ENCODE measurements at regions not wholly inside any gene's neighbourhood (a gene's known extent, or its start where the extent isn't known, plus 50 kb on each side); places are given as distances from the start of the nearest gene placed in this dataset.
"Not testable (repeated sequence)": the region's sequence is repeated elsewhere in the genome, so short reads cannot be mapped to it uniquely, and the experiment has no call there.

DNA sequence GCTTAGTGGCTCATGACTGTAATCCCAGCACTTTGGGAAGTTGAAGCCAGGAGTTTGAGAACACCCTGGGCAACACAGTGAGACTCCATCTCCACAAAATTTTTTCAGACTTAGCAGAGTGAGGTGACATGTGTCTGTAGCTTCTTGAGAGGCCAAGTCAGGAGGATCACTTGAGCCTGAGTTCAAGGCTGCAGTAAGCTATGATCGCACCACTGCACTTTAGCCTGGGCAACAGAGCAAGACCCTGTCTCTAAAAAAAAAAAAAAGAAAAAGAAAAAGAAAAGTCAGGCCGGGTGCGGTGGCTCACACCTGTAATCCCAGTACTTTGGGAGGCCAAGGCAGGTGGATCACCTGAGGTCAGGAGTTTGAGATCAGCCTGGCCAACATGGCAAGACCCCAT is 54.0 kb upstream of the URI1 start:
- TF ChIP-seq POLR2A (IDR thresholded peaks at IDR 0.05) = not testable (repeated sequence)
- TF ChIP-seq, protein P1, sequence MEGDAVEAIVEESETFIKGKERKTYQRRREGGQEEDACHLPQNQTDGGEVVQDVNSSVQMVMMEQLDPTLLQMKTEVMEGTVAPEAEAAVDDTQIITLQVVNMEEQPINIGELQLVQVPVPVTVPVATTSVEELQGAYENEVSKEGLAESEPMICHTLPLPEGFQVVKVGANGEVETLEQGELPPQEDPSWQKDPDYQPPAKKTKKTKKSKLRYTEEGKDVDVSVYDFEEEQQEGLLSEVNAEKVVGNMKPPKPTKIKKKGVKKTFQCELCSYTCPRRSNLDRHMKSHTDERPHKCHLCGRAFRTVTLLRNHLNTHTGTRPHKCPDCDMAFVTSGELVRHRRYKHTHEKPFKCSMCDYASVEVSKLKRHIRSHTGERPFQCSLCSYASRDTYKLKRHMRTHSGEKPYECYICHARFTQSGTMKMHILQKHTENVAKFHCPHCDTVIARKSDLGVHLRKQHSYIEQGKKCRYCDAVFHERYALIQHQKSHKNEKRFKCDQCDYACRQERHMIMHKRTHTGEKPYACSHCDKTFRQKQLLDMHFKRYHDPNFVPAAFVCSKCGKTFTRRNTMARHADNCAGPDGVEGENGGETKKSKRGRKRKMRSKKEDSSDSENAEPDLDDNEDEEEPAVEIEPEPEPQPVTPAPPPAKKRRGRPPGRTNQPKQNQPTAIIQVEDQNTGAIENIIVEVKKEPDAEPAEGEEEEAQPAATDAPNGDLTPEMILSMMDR (IDR thresholded peaks at IDR 0.05) = not testable (repeated sequence)

Data from body of pancreas (tissue), 4 donors.